NCI-H146 (cell line): ENCODE measurements at regions not wholly inside any gene's neighbourhood (a gene's known extent, or its start where the extent isn't known, plus 50 kb on each side); places are given as distances from the start of the nearest gene placed in this dataset.

ENCODE experiments used
- DNase-seq: peaks from one replicate; lab custom pipeline; 2025; lab: John Stamatoyannopoulos, UW

- DNase-seq, result no peak
Observed at GRCh38 chr6:84421031-84421430, 193.6 kb upstream of the CEP162 start.

DNA sequence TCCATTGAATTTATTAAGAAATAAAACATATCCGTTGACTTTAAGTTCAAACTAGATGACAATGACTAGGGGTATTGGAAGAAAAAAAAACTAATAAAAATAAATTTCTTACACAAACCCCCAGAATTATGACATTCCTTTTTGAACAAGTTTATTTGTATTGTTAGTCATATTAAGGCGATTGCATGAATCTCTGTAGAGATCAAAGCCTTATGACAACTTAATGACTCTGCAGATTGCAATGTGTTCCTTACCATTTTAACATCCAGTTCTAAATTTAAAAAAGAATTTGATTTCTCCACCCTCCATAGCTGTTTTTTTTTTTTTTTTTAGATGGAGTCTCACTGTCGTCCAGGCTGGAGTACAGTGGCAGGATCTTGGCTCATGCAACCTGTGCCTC lies 189.8 kb upstream of the CEP162 start:
- DNase-seq, result no peak

DNA sequence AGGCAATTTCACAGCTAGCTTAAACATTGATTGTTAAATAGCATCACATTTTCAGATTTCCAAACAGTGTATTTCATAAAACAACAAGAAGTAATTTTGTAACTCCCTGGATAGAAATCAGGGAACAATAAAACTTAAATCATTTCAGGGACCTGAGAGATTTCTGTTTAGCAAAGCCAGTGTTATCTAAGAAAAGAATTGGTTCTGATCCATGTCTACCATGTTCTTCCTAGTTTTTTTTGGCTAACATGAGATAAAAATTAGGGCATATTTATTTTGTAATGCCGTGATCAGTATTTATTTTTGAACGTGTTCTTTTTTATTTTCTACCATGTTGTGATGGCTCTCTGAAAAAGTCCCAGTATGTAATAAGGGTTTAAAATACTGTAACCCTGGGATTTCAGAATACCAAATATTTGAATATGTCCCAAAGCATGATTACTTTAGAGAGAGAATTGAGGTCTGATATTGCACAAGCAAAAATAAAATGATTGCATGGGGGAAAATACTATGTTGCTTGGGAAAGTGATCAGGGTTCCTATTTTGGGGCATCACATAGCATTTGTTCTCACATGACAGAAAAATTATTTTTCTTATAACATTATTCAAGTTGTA lies 188.7 kb upstream of the CEP162 start:
- no peak for DNase-seq

- DNase-seq, result peak; percentile 68
Observed at GRCh38 chr6:84415517-84415916, 188.1 kb upstream of the CEP162 start.

GRCh38 chr6:84415068-84415467 lies 187.6 kb upstream of the CEP162 start:
- no peak for DNase-seq

DNA sequence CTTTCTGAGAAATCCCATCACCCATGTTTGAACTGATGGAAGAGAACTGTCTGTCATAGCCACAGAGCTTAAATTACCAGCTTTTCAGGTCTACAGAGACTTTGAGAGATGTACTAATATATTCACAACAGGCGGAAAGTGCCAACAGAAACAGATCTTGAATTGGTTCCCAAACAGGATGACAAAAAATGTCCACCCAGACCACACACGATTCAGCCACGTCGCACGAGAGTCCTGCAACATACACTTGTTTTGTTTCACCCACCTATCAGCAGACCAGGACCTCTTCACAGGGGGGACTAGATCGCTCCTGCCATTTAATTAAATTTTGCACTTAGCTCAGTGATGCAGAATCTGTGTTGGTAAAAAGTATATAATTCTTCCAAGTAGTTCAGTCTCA lies 187.1 kb upstream of the CEP162 start:
- no peak for DNase-seq

DNA sequence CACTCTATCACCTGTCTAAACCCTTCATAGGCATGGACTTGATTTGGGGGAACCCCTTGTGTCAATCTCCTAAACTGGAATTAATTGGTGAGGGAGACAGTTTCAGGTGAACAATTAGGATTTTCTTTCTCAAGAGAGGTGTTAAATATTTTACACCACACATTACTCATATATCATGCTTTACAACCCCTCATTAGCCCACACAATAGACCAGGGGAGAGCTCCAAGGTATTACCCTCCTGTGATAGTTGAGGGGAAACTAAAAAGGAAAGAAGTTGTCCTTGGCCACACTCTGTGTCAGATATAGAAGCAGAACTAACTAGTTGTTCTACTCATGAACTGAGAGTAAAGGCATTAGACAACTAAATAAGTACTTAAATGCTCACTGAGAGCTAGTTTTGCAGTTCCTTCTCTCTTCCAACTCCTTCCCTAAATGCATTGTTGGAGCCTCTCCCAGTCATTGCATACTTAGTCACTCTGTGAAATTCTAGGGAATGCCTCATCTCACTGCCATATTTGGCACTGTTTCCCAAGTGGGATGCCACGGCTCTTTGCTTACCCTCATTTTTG lies 183.7 kb upstream of the CEP162 start:
- peak; percentile 64 for DNase-seq

- DNase-seq, result no peak
Observed at GRCh38 chr6:84409911-84410310, 182.5 kb upstream of the CEP162 start.

DNA sequence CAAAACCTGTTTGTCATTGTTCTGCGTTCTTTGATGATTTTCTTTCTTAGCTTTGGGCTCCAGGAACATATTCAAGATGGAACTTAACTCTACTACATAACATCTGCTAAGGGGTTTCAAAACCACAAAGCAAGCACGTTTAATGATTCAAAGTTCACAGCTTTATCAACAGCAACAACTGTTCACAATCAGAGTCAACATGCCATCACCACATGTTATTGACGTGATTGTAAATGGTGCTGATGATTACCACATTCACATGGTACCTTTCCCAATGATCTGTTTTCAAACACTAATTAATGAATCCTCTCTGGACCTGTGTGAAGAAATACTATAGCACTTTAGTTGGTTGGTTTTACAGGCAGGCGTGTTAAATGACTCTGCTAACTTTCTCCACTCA lies 180.6 kb upstream of the CEP162 start:
- no peak for DNase-seq

GRCh38 chr6:84403545-84403944 lies 176.1 kb upstream of the CEP162 start:
- no peak for DNase-seq

DNA sequence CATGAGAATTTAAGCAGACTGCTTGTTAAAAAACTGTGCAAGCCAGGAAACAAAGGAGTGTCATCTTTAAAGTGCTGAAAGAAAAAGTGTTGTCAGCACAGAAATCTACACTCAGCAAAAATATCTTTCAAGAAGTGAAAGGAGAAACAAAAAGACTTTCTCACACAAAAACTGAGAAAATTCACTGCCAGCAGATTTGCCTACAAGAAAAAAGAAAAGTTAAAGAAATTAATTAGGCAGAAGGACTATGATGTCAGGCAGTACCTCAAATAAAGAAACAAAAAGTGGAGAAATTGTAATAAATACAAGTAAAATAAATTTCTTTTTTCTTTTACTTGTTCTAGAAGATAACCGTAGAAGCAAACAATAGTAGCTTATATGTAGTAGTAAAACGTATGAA lies 171.6 kb upstream of the CEP162 start:
- no peak for DNase-seq

DNA sequence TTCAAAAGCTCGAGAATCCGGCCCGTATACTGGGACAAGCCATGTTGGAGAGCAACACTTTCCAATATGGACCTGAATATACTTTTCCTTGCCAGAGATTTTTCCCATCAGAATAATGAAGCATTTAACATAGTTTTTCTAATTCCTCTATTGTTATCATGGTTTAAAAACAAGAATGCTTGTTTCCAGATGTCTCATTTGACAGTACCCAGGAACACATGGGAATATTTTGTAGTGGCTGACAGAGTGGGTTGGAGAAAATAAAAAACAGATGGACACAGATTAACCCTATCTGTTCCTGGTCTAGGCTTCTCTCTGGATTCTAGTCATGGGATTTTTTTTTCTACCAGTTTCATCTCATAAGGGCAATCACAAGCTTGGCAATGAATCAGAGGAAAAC lies 164.8 kb upstream of the CEP162 start:
- no peak for DNase-seq

DNA sequence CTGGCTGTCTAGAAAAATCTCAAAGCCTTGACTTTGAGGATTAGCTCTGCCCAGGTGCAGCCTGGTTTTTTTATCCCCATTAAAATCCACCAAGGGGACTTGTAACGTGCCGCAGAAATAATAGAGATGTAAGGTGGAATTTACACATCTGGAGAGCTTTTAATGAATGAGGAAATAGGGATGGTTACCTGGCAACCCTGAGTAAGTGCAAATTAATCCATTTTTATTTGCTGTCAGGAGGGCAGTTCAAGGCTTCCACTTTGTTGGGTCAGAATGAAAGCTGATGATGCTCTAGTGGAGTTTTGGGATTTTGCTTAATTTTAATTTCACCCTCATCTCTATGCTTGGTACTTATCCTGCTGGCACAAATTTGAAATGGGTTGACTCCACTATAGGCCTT lies 163.4 kb upstream of the CEP162 start:
- peak; percentile 1 for DNase-seq

DNA sequence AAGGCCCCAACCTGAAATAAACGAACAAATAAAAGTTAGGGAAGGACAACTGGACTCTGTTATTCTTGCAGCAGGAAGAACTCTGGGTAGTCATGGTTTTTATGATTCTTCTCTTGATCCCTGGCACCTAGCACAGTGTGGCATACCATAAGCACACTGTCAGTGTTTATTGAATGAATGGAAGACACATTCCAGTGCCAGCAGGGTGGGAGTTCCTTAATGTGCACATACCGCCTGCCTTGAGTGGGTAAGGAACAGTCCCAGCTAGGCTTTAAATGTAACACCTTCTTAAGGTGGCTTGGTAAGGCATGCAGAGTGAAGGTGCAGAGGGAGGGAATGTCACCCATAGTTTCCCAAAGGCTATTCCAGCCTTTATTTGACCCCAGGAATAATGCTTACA lies 162.9 kb upstream of the CEP162 start:
- DNase-seq, result no peak

- DNase-seq, result no peak
Observed at GRCh38 chr6:84379142-84379541, 151.7 kb upstream of the CEP162 start.

GRCh38 chr6:84372290-84372689 lies 144.8 kb upstream of the CEP162 start:
- DNase-seq, result no peak

- DNase-seq, result no peak
Observed at GRCh38 chr6:84371681-84372080, 144.2 kb upstream of the CEP162 start.

GRCh38 chr6:84362193-84362821 lies 134.9 kb upstream of the CEP162 start:
- no peak for DNase-seq

DNA sequence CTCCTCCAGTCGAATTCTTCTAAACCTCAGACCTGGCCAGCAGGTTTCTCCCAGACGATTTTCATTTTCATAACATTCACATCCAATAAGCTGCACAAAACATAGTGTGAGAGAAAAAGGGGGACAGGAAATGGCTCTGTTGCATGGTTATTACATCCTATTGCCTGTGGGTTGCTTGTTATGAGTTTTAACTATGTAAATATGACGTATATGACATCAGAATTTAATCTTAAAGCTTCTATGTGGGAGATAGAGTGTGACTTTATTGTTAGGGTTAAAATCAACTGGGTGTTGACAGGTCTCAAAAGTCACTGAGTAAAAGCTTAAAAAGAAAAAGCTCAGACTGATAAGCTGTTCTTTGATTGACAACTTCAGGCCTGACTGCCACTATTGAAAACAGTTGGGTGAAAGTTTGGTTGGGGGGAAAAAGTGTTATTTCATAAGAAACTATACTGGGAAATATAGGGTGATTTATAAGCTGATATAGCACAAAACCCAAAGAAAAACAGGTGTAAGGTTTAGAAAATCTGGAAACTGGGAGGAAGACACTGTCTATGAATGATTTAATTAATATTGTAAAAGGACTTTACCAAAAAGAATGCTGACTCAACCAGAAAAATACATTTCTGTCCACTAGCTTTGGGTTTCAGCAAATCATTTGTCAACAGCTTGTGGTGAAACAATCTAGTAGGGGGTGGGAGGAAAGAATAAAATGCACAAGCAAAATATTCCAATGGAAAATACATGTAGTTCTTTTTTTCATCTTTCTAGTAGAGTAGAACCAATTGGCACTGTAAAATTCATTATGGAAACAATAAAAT lies 134.1 kb upstream of the CEP162 start:
- no peak for DNase-seq

GRCh38 chr6:84360039-84360438 lies 132.6 kb upstream of the CEP162 start:
- no peak for DNase-seq

- DNase-seq, result no peak
Observed at GRCh38 chr6:84358581-84358980, 131.1 kb upstream of the CEP162 start.

- no peak for DNase-seq
Observed at GRCh38 chr6:84357631-84358030, 130.2 kb upstream of the CEP162 start.

DNA sequence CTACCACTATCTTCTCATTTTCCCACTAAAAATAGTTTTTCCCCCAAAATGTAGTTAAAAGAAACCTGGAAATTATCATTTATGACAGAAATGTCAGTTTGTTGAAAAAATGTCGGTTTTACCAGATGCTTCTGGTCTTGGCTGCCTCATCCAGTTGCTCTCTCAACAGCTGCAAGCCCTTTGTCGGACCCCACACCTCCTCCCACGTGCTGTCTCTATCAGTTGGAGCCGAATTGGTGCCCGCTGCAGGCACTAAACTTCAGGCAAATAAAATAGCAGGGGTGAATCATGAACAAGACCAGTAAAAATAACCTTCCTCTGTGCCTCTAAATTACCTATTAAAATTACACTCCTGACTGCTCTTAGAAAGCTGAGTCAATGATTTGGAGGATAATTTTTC lies 129.5 kb upstream of the CEP162 start:
- DNase-seq, result no peak
